Mucosa of gallbladder (tissue), 1 donor: ENCODE measurements at regions not wholly inside any gene's neighbourhood (a gene's known extent, or its start where the extent isn't known, plus 50 kb on each side); places are given as distances from the start of the nearest gene placed in this dataset.
"Not testable (repeated sequence)": the region's sequence is repeated elsewhere in the genome, so short reads cannot be mapped to it uniquely, and the experiment has no call there.

Source experiments
- DNase-seq: peaks from one replicate; pipeline ENCODE4 v3.0.0-alpha.2; 2020; ENCODE audit warnings: low spot score
- donor health status: DM: no; HTN: no; CAD: no.

DNA sequence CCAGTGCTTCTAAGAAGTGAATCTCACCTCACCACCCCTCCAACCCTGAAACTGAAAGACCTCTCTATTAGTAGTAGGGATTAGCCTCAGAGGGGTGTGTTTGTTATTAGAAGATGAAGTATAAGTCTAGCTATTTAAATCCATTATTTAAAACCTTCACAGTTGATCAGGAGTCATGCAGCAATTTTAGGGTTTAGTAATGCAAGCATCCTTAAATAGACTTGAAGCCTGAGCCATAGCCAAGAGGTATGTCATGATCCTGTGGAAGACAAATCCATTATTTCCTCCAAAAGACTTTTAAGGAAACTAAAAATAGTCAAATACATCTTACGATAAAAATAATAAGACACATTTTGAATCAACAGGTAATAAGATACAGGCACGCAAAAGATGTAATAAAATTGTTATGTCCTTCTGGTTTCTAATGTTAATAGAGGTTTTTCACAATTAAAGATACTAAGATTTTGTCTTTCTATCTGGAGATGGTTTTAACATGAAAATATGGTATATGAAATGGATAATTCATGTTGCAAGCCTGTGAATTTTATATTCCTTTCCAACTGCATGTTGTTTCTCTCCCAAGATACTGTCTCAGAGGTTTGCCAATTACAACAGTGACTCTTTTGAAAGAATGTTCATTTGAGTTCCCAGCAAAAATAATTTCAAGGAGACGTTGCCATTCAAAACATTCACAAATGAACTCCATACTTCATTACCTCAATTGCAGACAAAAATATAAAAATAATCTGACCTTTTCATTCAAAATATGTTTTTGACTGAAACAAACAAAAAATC, 68.0 kb downstream of the LUZP4 start:
- no peak for DNase-seq

DNA sequence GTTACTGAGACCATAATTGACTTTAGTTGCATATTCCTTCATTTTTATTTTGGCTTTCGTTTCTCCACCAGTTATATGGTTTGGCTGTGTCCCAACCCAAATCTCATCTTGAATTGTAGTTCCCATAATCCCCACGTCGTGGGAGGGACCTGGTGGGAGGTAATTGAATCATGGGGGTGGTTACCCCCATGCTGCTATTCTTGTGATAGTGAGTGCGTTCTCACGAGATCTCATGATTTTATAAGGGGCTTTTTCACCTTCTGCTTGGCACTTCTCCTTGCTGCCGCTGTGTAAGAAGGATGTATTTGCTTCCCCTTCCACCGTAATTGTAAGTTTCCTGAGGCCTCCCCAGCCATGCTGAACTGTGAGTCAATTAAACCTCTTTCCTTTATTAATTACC, 70.0 kb downstream of the LUZP4 start:
- DNase-seq: not testable (repeated sequence)

DNA sequence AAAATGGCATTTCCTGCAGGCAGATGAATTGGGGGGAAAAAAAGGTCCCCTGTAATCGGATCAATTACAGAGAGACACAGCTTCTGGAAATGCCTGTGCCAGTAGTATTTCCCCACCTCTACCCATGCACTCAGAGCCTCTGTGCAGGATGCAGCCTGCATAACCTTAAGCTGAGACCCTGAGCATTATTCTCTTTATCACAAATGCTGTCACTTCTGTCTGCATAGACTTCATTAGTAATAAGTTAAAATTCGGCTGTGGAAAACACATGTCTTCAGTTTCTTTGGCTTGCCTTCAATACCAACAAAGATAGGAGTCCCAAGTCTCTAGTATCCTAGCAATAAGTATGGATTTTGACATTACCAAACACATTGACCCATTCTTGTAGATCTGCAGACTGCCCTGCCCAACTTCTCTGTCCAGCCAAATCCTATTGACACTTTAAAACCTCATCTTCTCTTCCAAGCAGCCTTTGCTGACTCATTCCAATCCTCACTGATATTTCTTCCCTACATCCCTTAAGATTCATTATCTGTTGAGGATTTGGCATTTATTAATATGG, 70.8 kb downstream of the LUZP4 start:
- no peak for DNase-seq

DNA sequence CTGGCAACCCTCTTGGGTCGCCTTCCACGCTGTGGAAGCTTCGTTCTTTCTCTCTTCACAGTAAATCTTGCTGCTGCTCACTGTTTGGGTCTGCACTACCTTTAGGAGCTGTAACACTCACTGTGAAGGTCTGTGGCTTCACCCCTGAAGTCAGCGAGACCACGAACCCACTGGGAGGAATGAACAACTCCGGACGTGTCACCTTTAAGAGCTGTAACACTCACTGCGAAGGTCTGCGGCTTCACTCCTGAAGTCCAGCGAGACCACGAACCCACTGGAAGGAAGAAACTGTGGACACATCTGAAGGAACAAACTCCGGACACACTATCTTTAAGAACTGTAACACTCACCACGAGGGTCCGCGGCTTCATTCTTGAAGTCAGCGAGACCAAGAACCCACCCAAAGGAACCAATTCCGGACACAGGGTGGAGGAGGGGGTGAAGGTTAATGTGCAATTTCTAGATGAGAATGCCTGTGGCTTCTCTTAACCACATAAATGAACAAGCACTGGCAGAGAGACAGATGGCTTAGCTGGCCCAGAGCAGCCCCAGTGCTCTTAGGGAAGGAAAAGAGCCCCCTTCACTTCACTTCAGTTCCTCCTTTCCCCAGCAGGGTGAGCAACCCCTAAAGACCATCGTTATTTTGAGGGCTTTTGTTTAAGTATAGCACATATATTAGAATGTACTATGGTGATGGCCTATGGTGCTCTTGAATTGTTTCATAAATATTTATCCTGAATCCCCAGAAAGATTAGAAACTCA, 73.0 kb downstream of the LUZP4 start:
- no peak for DNase-seq

DNA sequence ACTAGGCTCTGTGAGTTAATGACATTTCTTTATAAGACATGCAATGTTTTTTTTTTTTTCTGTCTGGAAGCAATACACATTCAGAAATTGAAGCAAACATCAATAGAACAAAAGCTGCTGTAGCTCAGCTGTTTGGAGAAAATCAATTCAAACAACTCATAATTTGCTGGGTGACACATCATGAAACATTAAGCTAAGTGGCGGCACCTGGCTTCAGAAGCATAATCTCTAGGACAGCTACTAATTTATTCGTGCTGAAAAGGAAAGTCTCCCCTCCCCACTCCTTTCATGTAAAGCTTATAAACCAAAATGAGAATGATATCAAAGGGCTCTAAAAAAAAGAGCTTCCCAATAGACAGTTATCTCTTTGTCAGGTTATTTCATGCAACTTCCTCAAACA, 73.9 kb downstream of the LUZP4 start:
- no peak for DNase-seq

DNA sequence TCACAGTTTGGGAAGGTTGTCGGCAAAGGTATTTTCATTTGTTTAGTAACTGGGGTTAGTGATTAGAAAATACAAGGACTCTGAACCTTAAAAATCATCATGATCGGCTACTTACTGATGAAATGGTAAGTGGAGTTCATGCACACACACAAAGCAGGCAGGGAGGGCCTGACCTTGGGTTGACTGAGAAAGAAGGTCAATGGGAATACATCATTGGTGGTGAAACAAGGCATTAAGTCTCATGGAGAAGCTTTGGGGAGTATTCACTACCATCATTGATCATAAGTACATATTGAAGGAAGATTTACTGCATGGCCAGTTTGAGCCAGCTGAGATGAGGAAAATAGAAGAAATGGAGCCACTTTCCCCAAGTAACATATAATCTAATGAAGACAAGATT, 74.4 kb downstream of the LUZP4 start:
- DNase-seq: no peak

DNA sequence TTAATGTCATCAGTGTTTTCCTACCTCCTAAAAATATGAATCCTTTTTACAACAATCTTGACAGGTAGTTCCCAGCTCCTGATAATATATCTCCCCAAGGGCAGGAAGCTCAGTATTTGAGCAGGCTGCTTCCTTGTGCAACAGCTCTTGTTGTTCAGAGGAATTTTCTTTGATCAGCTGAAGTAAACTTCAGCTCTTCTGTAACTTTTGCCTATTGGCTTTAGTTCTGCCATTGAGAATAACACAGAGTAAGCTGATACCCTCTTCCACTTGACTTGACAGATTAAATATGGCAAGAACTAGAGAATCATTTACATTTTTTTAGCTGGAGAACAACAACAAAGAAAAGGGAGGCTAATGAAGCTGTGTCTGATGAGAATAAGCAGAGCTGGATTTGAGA, 75.2 kb downstream of the LUZP4 start:
- no peak for DNase-seq

DNA sequence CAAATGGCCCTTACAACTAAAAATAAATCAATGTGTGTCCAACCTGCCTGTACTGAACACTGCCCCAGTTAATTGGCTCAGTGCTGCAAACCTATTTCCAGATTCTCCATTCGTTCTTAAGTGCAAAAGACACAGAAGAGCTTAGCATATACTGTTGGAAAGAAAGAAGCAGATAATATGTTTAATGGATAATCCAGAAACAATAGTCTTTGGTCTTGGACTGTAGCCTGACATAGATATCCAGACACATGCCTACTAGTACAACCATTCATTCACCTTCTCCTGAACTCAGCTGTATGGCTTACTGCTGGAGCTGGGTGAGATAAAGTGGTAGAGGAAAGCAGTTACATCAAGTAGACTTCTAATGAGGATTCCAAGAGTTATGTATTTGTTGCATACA, 77.0 kb downstream of the LUZP4 start:
- DNase-seq: no peak

DNA sequence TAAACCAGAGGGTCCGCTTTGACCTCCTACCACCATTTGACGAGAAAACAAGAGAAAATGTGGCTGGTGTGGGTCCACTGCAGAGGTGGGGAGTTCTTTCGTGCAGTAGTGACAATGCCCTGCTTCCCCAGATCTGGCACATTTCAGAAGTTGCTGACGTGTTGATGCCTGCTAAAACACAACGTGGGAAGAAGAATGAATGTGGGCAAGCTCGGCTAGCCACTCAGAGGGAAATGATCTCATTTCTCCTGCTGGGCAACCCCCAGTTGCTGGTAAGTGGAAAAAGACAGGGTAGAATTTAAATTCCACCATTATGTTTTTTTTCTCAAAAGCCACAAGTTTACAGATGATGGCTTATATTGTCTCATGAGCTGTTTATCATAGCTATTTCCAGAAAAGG, 77.9 kb downstream of the LUZP4 start:
- DNase-seq: no peak

DNA sequence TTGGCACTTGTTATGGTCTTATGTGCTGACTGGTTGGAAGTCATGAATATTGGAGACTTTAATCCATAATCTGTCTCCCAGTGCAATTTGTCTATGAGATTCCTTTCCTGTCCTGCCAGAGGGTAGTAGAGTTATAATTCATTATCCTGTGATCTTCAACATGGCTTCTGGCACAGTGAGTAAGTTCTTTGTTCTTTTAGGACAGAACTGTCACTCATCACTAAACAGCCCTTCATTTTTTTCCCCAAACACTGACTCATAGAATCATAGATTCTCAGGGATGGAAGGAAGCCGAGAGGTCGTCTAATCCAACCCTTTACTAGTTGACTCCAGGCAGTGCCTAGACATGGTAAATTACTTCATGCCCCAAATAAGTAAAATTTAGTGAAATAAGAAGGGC, 78.4 kb downstream of the LUZP4 start:
- DNase-seq: no peak

DNA sequence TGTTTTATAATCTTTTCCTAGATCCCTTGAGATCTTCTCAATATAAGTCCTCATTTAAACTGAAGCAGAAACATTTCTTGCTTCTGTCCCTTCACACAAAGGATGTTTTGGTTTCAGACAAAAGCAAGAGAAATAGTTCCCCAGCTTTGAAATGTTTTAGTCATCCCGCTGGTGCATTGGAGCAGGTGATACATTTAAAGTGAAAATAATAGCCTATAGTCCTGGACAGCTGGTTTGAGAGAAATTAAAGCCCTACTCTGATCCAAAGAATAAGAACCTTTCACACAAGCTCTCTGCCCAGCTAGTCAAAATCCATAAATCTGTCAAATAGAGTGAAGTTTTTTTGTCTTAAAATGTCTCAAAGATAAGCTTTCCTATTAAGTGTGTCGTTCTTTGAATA, 79.4 kb downstream of the LUZP4 start:
- no peak for DNase-seq

DNA sequence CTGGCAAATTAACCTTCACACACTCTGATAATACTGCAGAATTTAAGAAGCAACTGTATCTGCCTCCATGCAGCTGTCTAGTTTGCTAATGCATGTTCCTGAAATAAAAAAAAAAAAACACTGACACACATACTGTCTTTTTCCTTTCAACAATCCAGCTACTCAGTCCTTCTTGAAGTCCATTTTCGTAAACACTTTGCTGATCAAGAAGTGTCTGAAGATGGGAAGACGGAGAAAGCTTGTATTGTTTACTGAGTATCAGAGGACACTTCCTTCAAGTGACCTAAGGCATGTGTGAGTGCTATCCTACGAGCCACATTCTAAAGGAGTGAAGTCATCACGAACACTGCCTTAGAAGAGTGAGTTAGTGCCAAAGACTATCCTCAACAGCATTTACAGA, 82.6 kb downstream of the LUZP4 start:
- peak; percentile 25 for DNase-seq

DNA sequence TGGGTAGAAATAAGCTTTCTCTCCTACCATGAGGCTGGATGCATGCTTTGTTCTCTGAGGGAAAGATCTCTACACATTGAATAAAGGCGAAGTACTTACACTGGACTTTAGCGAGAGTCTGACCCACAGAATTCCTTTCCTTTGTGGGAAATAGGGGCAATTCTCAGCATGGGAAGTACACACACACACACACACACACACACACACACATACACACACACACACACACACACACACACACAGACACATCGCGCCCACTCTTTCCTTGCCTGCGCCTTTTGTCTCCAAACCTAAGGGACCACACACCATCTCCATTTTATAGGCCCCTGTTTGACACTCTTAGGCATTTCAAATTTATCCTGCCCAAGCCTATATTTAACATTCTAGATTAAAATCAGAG, 83.8 kb downstream of the LUZP4 start:
- DNase-seq: no peak

DNA sequence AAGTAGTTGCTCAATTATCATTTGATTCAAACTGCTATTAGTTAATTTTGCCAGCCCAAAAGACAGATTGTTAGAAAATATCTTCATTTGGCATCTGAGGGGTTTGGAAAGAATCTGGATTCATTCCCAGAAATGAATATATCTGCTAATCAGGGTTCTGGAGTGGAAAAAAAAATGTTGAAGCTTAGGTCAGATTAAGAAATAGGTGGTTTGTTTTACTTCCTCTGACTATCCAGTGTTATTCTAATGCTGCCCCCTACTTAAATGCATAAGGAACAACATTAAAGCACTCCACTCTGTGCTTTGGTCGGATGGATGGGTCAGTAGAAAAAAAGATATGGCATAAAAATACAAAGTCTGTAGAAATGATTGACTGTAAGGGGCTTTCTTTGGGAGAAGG, 89.0 kb downstream of the LUZP4 start:
- no peak for DNase-seq

DNA sequence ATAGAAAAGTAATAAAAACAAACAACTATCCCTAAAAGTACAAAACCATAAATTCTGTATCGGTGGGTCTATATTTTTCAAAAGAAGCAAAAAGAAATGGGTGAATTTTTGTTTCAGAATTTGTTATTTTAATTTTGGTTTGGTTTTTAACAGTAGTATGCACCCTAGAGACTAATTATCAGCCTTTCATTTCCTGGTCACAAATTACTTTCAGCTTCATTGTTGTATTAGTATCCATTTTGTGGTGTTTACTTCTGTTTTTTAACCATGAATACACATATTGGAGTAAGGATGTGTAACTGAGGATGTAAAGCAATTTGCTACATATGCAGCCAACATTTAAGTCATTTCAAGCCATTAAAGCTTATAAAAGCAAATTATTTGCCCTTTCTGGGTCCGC, 97.8 kb downstream of the LUZP4 start:
- DNase-seq: no peak

DNA sequence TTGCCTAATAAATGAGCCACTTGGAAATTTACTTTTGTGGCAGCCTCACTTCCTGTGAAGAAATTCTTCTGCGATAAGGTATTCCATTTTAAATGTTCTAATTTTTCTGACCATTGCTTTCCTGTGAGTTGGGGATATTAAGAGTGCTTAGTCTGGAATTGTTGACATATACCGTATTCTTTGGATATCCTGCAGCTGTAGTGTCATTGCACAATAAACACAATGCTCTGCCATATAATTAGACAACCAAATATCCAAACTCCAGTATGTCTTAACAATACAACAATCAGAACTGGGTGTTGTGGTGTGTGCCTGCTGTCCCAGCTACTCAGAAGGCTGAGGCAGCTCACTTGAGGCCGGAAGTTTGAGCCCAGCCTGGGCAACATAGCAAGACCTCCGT, 99.4 kb downstream of the LUZP4 start:
- DNase-seq: no peak

DNA sequence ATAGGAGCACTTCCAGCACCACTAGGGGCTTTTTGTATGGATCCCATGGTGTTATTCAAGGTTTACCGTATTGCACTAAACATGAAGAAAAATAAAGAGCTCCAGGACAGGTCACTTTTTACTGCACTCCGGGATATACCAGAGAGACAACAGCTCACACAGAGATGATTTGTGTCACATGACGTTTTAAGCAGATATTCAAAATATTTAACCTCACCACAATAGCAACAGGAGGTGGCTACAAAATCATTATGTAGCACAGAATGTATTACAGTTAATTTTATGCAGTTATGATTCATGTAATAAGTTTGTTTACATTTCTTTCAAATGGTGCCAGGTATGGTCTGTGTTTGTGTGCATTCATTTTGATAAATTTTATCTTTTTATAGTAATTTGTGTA, 100.6 kb downstream of the LUZP4 start:
- DNase-seq: no peak

DNA sequence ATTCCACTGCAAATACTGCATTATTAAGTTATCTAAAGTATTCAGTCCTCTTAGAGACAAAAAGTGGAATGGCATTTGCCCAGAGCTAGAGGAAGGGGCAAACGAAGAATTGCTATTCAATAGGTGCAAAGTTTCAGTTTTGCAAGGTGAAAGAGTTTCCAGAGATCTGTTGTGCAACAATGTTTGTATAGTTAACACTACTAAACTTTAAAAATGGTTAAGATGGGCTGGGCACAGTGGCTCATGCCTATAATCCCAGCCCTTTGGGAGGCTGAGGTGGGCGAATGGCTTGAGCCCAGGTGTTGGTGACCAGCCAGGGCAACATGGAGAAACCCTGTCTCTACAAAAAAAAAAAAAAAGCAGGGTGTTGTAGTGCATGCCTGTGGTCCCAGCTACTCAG, 102.5 kb downstream of the LUZP4 start:
- no peak for DNase-seq

DNA sequence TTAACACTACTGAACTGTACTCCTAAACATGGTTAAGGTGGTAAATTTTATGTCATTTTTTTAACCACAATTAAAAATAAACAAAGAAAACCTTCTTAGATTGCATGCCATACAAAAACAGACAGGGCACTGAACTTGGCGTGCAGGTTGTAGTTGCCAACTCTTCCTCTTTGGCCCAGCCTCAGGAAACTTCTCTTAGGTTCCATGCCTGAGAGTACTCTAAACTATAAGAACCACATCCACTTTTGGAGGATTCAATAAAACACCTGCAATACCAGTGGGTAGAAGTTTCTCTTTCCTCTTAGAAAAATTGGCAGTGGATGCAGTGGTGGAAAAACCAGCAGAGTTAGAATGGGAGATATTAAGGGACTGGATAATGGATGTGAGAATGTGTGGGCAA, 103.4 kb downstream of the LUZP4 start:
- no peak for DNase-seq

DNA sequence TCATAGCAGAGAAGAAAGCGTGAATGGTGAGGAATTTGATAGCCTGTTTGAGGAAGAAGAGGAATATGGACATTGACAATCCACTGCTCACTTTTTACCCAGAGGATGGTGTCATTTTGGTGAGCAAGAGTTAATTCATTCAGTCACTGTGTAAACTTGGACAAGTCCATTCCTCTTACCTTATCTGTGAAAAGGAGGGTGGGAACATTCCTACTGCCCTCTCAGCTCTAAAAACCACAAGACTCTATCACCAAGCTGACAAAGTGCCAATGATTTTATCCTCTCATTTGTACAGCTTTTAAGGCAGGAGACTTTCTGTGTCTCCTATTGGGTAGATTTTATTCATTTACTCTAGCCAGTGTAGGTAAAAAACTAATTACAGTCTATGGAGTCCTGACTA, 103.8 kb downstream of the LUZP4 start:
- no peak for DNase-seq

DNA sequence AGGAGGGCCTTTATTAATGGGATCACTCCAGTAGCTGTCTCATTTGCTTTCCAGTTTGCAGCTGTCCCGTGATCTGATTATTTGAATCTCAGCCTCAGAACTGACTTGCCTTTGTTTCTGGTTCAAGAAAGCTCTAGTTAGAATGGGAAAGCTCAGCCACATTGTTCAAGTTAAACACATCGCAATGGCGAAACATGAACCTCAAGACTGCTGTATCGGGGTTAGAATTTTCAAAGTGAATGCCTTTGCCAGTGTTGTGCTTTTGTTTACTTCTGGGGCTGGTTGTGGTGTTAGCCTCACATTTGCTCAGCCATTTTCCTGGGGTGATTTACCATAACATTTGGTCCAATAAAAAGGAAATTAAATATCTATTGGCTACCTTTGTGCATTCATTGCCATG, 105.3 kb downstream of the LUZP4 start:
- not testable (repeated sequence) for DNase-seq

DNA sequence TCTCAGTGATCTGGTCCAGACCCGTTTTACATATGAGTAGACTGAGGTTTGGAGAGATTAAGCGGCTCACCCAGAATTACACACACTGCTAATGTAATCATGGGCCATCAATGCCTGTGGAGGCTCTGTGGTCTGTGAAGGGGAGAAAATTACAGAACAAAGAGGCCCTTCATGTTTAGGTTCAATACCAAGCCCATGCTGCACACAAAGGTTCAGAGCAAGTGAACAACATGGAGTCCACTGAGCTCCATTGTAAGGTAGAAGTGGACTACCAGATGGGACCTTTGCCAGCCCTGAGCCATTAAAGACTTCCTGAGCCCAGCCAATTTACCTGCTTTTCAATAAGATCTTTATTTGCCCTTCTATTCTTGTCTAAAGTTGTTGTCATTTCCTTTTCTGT, 109.8 kb downstream of the LUZP4 start:
- DNase-seq: no peak

DNA sequence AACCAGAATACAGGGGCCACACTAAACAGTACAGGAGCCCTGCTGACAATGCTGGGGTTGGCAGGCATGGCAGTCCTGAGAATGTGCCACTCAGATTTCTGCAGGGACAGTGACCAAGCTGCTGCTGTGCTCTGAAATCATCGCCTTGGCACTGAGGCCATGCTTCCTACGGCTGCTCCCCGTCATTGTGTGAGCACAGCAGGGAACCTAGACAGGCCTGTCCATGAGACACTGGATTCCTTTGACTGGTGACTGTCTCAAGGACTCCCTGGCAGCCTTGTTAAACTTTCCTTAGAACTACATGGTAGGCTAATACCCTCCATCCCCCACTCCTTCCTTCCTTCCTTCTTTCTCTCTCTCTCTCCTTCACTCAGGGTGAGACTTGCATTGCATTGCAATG, 111.4 kb downstream of the LUZP4 start:
- no peak for DNase-seq
